AG09309 (cell line): ENCODE measurements at regions not wholly inside any gene's neighbourhood (a gene's known extent, or its start where the extent isn't known, plus 50 kb on each side); places are given as distances from the start of the nearest gene placed in this dataset.

Experiments
- DNase-seq: peaks from one replicate; pipeline ENCODE4 v3.0.0-alpha.2; 2010; ENCODE audit warnings: low read depth
- H3K4me3 ChIP-seq: 2 replicates; pipeline ENCODE4 v1.5.1; 2011; ENCODE audit warnings: mild to moderate bottlenecking, low read depth, low read length, moderate library complexity; ENCODE audit not compliant: control insufficient read depth
- TF ChIP-seq, protein P1 (sequence below): IDR thresholded peaks from 2 replicates; pipeline ENCODE4 v1.5.1; 2011; ENCODE audit warnings: mild to moderate bottlenecking, low read depth, low read length, inconsistent platforms; ENCODE audit not compliant: insufficient read depth, control insufficient read depth; ENCODE audit errors: missing control alignments

DNA sequence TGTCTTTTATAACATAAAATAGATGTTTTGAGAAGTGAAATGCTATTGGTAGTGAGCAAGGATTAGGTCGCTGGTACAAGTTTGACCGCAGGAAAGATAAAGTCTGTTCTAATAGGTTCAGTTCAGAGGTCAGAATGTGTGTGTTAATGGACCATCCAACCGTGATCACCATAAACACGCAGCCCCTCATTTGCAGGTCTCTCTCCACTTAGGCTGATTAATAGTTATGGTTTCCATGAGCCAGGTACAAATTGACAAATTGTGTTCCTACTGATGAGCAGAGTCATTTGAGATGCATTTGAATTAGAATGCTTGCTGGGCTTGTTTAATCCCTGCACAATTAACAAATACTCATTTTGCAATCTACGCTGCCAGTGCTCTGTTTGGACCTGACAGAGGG, 318.1 kb upstream of the GOT2 start:
- TF ChIP-seq, protein P1, sequence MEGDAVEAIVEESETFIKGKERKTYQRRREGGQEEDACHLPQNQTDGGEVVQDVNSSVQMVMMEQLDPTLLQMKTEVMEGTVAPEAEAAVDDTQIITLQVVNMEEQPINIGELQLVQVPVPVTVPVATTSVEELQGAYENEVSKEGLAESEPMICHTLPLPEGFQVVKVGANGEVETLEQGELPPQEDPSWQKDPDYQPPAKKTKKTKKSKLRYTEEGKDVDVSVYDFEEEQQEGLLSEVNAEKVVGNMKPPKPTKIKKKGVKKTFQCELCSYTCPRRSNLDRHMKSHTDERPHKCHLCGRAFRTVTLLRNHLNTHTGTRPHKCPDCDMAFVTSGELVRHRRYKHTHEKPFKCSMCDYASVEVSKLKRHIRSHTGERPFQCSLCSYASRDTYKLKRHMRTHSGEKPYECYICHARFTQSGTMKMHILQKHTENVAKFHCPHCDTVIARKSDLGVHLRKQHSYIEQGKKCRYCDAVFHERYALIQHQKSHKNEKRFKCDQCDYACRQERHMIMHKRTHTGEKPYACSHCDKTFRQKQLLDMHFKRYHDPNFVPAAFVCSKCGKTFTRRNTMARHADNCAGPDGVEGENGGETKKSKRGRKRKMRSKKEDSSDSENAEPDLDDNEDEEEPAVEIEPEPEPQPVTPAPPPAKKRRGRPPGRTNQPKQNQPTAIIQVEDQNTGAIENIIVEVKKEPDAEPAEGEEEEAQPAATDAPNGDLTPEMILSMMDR = no peak
- no peak for DNase-seq
- H3K4me3 ChIP-seq = no peak overlapping the region

DNA sequence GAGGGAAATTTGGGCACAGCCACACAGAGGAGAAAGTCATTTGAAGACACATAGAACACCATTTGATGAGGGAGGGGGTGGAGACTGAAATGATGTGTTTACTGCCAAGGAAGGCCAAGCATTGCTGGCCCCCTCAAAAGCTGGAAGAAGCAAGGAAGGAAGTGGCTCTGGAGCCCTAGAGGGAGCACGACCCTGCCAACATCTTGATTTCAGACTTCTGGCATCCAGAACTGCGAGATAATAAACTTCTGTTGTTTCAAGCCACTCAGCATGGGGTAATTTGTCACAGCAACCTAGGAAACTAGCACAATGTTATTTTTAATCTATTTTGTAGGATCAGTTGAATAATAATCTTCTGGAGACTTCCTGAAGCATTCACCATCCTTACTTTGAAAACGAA, 314.8 kb upstream of the GOT2 start:
- no peak for DNase-seq
- no peak overlapping the region for H3K4me3 ChIP-seq
- TF ChIP-seq, protein P1 = no peak

DNA sequence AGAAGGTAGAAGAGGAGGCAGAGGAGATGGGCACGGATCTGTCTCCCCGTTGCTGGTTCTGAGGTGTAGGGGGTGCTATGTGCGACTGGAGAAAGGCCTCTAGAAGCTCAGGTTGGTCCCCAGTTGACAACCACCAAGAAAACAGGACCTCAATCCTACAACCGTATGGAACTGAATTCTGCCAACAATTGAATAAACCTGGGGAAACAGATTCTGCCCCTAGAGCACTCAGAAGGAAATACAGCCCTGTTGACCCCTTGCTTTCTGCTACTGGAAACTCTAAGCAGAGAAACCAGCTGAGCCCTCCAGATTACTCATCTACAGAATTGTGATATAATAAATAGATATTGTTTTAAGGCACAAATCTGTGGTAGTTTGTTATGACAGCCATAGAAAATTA, 313.0 kb upstream of the GOT2 start:
- H3K4me3 ChIP-seq = no peak overlapping the region
- DNase-seq = no peak
- TF ChIP-seq, protein P1 = no peak

DNA sequence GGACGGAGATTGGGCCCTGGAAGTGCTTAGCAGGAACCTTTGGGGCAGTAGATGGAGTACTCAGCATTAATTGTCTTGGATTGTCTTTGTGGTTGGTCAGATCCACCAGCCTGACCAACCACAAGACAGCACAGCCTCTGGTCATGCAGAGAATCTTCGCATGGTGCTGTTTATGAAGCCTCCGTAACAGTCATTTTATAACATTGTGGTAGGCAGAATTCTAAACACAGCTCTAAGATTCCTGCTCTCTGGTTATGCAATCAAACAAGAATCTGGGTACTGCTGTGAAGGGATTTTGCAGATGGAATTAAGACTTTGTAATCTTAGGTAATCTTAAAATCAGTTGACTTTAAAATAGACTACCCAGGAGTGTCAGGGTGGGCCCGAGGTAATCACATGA, 312.2 kb upstream of the GOT2 start:
- no peak for DNase-seq
- TF ChIP-seq, protein P1 = no peak

DNA sequence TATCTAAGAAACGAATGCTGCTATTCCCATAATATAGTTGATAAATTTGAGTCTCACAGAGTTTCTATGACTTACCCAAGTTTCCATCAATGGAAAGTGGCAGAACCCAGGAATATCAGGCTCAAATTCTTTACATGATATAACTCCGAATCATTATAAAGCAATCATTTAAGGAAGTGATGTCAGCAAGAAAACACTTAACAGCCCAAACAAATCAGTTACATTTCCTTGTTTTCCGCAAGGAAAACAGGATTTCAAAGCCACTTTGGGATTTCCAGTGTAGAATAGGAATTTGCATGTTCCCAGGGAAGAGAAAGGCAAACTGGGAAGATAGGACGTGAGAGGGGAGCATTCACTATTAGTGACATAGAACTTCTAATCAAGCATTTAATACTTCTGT, 311.4 kb upstream of the GOT2 start:
- TF ChIP-seq, protein P1 = no peak
- no peak for DNase-seq
- H3K4me3 ChIP-seq = no peak overlapping the region

More for the DNA sequence above, 312.2 kb upstream of the GOT2 start:
- no peak overlapping the region for H3K4me3 ChIP-seq

DNA sequence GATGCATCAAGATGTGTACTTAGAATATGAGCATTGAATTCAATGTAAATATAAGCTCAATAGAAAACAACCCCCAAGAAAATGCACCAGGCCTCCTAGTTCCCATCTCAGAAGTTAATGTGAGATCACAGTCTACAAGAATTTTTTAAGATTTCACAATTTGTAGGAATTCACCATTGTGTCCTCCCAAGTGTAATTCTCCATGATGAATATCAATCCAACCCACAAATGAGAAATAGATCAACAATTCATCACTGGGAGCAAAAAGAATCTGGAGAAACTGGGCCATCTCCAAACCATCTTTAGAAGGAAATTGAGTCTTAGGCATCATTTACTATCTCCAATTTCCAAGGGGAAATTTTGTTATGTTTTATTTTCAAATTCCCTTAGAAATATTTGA, 310.5 kb upstream of the GOT2 start:
- no peak for DNase-seq
- TF ChIP-seq, protein P1 = no peak
- no peak overlapping the region for H3K4me3 ChIP-seq

DNA sequence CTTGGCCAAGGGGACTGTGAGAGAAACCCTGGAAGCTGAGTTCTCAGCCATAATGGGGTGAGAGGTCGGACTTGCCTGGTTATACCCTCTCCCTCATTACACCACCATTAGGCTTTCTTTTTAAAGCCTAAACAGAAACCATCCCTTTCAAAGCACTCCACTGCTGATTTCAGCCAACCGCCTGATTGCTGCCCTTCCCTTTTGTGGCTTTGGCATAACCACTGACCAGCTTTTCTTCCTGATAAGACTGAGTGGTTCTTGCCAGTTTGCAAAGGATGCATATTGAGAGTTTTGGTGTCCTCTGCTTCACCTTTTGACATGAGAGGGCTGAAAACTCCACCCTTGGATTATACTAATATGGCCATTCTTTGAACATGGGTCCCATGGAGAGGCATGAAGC, 308.2 kb upstream of the GOT2 start:
- no peak overlapping the region for H3K4me3 ChIP-seq
- TF ChIP-seq, protein P1 = no peak
- DNase-seq = no peak
